Lower leg skin (tissue), 4 donors: ENCODE measurements at regions not wholly inside any gene's neighbourhood (a gene's known extent, or its start where the extent isn't known, plus 50 kb on each side); places are given as distances from the start of the nearest gene placed in this dataset.
A peak's percentile ranks its signal among the peaks of the same experiment; 100 is the strongest.

Source experiments
- DNase-seq, 2 donors: peaks; one replicate each; pipeline ENCODE4 v3.0.0-alpha.2; 2019; ENCODE audit warnings: low spot score in 2 of 2
- H3K4me3 ChIP-seq: fragments of 200-600 bp; sonication (generic); 2 replicates; pipeline ENCODE4 v1.5.1; 2017; ENCODE audit warnings: mild to moderate bottlenecking, low read depth; ENCODE audit not compliant: poor library complexity, severe bottlenecking
- POLR2A ChIP-seq, 2 donors: fragments of 450-650 bp; IDR thresholded peaks; one replicate each; pipeline ENCODE4 v1.6.1; 2016 to 2017; ENCODE audit warnings: antibody characterized with exemption in 2 of 2, mild to moderate bottlenecking in 1 of 2, moderate library complexity in 1 of 2
- WGBS, 2 donors: methylation state at CpG; one replicate each; pipeline ENCODE4 v1.1.5; 2018; 5-methylcytosine and 5-hydroxymethylcytosine counted together
- intact Hi-C: fragments of 100-400 bp; cut with DNase I; formaldehyde crosslinking; loops from one replicate; pipeline ENCODE4 v1.15.0; 2023; ENCODE audit warnings: low total_unique reads
- TF ChIP-seq, protein P1 (sequence below), 3 donors: fragments of 450-650 bp; IDR thresholded peaks; one replicate each; pipeline ENCODE4 v1.5.1; 2016; ENCODE audit warnings: antibody characterized with exemption in 3 of 3, mild to moderate bottlenecking in 3 of 3, moderate library complexity in 2 of 3

DNA sequence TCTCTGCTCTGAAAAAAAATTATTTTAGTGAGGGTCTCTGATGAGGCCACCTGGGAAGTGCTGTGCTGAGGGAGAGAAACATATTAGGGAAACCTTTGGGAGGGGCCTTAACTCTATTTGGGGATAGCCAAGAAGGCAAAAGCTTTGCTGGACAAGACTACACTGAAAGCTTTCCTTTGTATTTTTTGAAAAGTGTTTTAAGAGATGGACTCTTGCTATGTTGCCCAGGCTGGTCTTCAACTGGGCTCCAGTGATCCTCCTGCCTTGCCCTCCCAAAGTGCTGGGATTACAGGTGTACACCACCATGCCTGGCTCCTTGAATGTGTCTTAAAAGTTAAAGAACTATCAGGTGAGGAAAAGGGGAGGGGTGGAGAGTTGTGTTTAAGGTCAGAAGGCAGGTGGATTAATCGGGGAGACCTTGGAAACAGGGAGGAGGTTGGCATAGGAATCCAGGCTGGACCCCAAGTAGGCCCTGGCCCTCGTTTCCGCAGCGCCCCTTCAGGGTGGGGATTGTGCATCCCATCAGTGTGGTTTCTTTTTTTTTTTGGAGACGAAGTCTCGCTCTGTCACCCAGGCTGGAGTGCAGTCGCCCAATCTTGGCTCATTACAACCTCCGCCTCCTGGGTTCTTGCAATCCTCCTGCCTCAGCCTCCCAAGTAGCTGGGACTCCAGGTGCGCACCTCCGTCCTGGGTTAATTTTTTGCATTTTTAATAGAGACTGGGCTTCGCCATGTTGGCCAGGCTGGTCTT is 92.1 kb downstream of the MYCN start:
- intact Hi-C loops: no loop called here
- WGBS, 2 donors: 95 to 97% methylated on average over 11 of the region's 11 CpGs

DNA sequence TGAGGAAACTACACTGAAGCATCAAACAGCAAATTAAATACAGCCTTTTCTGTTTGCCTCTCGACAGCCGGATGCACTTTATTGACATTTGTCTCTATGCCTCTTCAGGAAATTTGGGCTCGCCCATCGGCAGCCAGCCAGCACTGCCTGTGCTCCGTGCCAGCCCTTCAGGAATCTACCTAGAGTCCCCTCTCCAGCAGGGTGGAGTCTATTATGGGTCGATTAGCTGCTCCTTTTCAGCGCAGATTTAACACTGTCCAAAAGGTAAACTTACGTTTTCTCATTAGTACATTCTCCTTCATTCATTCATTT is 91.5 kb downstream of the MYCN start:
- WGBS, 2 donors: 20 to 27% methylated on average over 8 of the region's 8 CpGs
- no peak overlapping the region for H3K4me3 ChIP-seq
- peak; percentile 42 to 88 for DNase-seq
- intact Hi-C loops: no loop called here
- TF ChIP-seq, protein P1, sequence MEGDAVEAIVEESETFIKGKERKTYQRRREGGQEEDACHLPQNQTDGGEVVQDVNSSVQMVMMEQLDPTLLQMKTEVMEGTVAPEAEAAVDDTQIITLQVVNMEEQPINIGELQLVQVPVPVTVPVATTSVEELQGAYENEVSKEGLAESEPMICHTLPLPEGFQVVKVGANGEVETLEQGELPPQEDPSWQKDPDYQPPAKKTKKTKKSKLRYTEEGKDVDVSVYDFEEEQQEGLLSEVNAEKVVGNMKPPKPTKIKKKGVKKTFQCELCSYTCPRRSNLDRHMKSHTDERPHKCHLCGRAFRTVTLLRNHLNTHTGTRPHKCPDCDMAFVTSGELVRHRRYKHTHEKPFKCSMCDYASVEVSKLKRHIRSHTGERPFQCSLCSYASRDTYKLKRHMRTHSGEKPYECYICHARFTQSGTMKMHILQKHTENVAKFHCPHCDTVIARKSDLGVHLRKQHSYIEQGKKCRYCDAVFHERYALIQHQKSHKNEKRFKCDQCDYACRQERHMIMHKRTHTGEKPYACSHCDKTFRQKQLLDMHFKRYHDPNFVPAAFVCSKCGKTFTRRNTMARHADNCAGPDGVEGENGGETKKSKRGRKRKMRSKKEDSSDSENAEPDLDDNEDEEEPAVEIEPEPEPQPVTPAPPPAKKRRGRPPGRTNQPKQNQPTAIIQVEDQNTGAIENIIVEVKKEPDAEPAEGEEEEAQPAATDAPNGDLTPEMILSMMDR (IDR thresholded peaks at IDR 0.05): no peak
- no peak for TF ChIP-seq POLR2A (IDR thresholded peaks at IDR 0.05)

More for the DNA sequence above, 92.1 kb downstream of the MYCN start:
- H3K4me3 ChIP-seq: no peak overlapping the region
- peak in 1 of 2 donors; percentile 59 for DNase-seq
- TF ChIP-seq, protein P1 (IDR thresholded peaks at IDR 0.05): no peak
- no peak for TF ChIP-seq POLR2A (IDR thresholded peaks at IDR 0.05)

DNA sequence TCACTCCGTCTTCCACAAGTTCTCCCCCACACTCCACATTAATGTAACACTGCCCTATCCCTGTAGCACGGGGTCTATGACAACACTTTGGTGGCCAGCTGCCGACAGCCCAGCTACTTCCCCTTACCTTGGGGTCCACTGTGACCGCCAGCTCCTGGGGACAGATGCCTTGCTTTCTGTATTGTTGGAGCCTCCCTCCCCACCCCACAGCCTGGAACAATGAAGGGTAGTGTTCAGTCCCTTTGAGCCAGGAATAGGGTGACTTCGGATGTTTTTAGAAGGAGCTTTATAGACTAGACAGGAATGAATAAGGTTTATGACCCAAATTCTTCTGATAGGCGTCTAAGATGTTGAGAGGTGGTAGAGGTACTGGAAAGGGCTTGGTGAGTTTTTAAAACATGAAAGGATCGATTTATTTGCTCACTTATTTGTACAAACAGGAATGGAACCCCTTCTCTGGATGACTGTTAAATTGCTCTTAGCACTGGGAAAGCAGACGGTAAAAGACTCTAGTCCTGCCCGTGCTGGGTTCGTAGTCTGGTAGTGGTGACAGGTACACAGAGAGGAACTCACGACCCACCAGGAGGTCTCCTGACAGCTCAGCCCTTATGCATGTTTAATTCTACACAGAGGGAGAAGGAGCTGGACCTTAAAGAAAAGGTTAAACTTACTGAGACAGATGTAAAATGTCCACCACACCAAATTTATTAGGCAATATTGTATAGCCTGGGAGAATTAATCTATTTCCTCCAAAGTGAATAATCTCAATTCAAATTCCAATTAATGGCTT is 90.9 kb downstream of the MYCN start:
- 68 to 72% methylated on average over 11 of the region's 11 CpGs for WGBS, 2 donors
- DNase-seq: peak in 1 of 2 donors; percentile 68
- TF ChIP-seq, protein P1 (IDR thresholded peaks at IDR 0.05): no peak
- TF ChIP-seq POLR2A (IDR thresholded peaks at IDR 0.05): no peak
- intact Hi-C loops: no loop called here
- H3K4me3 ChIP-seq: no peak overlapping the region

DNA sequence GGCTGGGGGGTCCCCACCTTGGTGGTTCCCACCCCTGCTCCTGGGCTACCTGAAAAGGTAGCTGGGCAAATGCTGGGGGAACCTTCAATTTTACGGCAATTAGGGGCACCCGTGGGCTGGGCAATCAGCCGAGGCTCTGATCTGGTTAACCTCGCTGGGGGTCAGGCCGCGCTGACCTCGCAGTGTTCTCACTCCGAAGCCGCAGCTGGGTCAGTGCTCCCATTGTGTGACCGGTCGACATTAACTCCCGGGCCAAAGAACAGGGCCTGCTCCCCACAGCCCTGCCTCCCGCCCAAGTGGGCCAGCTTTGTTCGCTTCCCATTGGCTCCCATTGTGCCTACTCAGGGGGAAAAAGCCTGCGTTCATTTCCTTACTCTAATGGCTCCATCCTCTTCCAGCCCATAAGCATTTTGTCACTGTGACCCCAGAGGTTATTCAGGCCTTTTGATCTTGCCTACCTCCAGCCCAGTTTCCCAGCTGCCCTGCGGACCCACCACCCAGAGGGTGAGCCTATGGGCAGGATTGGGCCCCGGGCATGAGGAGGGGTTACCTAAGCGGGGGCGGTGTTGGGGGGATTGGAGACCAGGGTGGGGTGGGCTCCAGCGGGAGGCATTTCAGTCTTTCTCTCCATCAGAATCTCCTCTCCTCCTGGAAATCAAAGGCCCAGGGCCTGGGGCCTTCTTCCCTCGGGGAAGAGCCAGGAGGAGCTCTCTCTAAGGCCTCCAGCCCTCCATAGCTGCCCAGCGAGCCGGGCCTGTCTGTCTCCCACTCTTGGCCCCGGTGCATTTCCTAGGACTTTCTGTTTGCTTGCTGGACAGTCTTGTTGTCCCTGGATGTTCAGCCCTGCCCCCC is 90.1 kb downstream of the MYCN start:
- 86 to 87% methylated on average over 24 of the region's 24 CpGs for WGBS, 2 donors
- peak in 1 of 2 donors; percentile 68 for DNase-seq
- no peak for TF ChIP-seq POLR2A (IDR thresholded peaks at IDR 0.05)
- TF ChIP-seq, protein P1 (IDR thresholded peaks at IDR 0.05): no peak

DNA sequence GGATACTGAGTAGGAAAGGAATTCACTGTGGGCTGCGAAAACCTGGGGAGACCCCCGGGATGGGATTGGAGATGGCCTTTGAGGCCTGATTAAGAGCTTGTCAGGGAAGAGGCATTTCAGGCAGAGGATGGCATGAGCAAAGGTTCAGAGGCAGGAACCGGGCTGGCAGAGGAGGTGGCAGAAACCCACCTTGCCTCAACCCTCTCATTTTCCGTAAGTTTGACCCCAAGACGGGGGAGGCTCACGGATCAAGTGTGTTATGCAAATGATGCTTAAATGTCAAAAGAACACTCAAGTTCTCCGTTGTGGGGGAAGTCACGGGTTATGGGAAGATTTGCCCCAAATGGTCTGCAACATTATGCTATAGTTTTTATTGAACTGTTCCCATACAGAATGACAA is 88.3 kb downstream of the MYCN start:
- peak in 1 of 2 donors; percentile 58 for DNase-seq
- intact Hi-C loops: no loop called here
- no peak overlapping the region for H3K4me3 ChIP-seq
- WGBS, 2 donors: 91 to 92% methylated on average over 8 of the region's 8 CpGs
- no peak for TF ChIP-seq POLR2A (IDR thresholded peaks at IDR 0.05)
- TF ChIP-seq, protein P1 (IDR thresholded peaks at IDR 0.05): no peak

More for the DNA sequence above, 90.1 kb downstream of the MYCN start:
- H3K4me3 ChIP-seq: no peak overlapping the region
- intact Hi-C loops: no loop called here
